ACHN (cell line): ENCODE measurements at regions not wholly inside any gene's neighbourhood (a gene's known extent, or its start where the extent isn't known, plus 50 kb on each side); places are given as distances from the start of the nearest gene placed in this dataset.

ENCODE experiments used
- DNase-seq: peaks from one replicate; pipeline ENCODE4 v3.0.0-alpha.2; 2015
- in situ Hi-C: cut with HindIII; loops from 2 replicates; pipeline ENCODE4 v1.10.0; 2017; ENCODE audit warnings: low sequenced_read_pairs, low pct_ligation_motif_present, low pct_unique_long_range_greater_than_20kb

DNA sequence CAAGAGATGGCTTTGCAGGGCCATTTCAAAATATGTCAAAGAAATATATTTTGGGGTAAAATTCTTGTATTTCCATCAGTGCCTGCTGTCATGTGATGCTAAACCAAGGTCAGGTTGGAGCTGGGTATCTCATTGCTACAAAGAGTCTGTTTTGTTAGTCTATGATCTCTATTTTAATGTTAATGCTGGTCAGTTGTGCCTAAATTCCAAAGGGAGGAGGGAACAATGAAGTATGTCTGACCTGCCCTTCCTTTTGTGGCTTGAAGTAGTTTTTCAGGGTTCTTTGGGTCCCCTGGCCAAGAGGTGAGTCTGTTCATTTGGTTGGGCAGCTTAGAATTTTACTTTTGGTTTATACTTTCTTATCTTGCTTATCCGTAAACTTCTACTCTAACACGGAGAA is 61.6 kb upstream of the DYNAP start:
- no peak for DNase-seq
- in situ Hi-C loops, result no loop called here

DNA sequence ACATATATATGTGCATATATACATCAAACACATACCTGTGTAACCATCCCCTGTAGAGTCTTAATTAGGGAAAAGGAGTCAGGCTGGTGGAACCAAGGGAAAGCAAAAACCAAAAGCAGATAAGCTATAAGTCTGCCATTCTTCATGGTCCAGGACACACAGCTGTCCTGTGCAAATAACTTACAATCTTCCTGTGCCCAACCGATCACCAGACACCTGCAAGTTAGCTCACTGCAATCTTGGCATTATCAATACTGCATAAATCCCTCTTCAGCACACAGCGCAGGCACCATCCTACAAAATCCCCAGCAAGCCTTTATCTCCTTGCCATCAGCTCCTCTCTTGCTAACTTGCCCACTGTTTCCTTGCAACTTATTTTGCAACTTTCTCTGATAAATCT is 60.8 kb upstream of the DYNAP start:
- no peak for DNase-seq
- in situ Hi-C loops, result no loop called here

DNA sequence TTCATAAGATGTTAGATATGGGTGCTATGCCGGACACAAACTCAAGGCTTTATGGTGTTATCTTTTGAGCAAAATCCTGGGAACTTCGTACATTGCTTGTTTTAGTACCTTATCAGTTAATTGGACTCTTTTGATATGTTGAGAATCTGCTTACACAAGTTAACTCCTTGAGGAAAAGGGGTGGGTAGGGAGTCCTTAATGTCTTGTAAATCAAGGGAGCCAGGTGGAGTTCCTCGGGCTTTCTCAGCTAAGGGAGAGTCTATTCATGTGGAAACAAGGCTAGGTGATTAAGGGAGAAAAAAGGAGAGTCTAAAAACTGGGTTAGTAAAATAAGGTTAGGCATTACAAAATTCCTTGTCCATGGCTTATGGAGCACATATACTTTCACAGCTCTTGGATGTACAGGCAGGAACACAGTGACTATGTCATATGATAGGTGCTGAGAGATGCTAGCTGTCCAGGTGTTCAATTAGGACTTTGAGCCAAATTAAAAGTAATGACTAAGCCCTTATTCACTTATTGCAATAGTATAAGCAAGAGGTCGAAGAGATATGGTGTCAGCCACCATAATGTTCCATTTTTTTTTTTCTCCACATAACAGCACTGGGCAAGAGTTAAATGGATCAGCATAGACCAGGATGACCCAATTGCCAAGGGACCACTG is 59.5 kb upstream of the DYNAP start:
- DNase-seq, result no peak
- in situ Hi-C loops, result no loop called here

DNA sequence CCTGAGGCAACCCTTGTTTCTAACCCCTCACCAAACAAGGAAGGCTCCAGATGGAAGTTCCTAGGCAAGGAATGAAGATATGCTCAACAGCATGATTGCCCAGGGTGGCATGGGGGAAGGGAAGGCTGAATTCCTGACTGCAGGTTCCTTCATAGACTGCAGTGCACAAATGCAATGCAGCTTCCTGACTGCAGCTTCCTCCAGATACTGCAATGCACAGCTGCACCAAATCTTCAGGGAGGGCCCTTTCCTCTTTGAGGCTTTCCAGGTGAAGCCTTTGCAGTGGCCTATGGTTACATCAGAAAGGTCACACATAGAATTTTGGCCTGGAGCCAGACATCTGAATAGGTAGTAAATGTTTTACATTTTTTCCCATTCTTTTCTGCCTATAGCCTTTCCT is 58.8 kb upstream of the DYNAP start:
- in situ Hi-C loops, result no loop called here
- no peak for DNase-seq

DNA sequence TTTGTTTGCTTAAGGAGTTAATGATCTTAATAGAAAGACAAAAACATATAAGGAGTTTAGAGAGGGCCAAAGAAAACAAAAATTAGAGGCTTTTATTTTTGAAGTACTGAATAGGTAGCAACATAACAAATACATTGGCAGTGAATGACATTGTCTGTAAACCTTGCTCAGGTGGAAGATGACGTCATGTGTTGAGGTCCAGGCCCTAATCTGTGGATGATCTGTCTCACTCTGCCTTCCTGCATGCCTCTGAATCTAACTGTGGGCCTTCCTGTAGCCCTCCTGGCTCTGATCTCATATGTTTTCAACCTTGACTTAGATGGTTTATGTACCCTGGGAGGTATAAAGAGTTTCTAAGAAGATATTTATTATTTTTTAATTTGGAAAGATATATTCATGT is 58.1 kb upstream of the DYNAP start:
- in situ Hi-C loops, result no loop called here

More for the DNA sequence above, 58.1 kb upstream of the DYNAP start:
- DNase-seq, result no peak
